HG03175 (cell line): ENCODE measurements at regions not wholly inside any gene's neighbourhood (a gene's known extent, or its start where the extent isn't known, plus 50 kb on each side); places are given as distances from the start of the nearest gene placed in this dataset.
A peak's percentile ranks its signal among the peaks of the same experiment; 100 is the strongest.
"Not testable (repeated sequence)": the region's sequence is repeated elsewhere in the genome, so short reads cannot be mapped to it uniquely, and the experiment has no call there.

Experiments
- ATAC-seq: cut with Tn5 transposase; IDR thresholded peaks from one replicate; pipeline ENCODE4 v1.9.1; 2021; ENCODE audit warnings: mild to moderate bottlenecking, moderate library complexity; ENCODE audit not compliant: unreplicated experiment

- no peak for ATAC-seq
These were observed 157.8 kb downstream of the PDCD6IP start for GRCh38 chr3:33956206-33956605.

- ATAC-seq, result no peak
These were observed 158.3 kb downstream of the PDCD6IP start for GRCh38 chr3:33956776-33957175.

GRCh38 chr3:33957176-33957575 is 158.7 kb downstream of the PDCD6IP start:
- ATAC-seq, result no peak

GRCh38 chr3:33958661-33959060 is 160.2 kb downstream of the PDCD6IP start:
- no peak for ATAC-seq

- no peak for ATAC-seq
These were observed 164.0 kb downstream of the PDCD6IP start for GRCh38 chr3:33962396-33962795.

GRCh38 chr3:33970180-33970579 is 171.8 kb downstream of the PDCD6IP start:
- not testable (repeated sequence) for ATAC-seq

- ATAC-seq, result no peak
These were observed 172.6 kb downstream of the PDCD6IP start for GRCh38 chr3:33971055-33971454.

- ATAC-seq, result no peak
These were observed 177.0 kb downstream of the PDCD6IP start for GRCh38 chr3:33975463-33975862.

GRCh38 chr3:33977227-33977626 is 178.8 kb downstream of the PDCD6IP start:
- ATAC-seq, result no peak

- ATAC-seq, result no peak
These were observed 181.8 kb downstream of the PDCD6IP start for GRCh38 chr3:33980252-33980651.

GRCh38 chr3:33982269-33982798 is 183.9 kb downstream of the PDCD6IP start:
- ATAC-seq, result no peak

GRCh38 chr3:33982949-33983348 is 184.5 kb downstream of the PDCD6IP start:
- not testable (repeated sequence) for ATAC-seq

GRCh38 chr3:33989229-33989628 is 190.8 kb downstream of the PDCD6IP start:
- no peak for ATAC-seq

GRCh38 chr3:33991673-33992072 is 193.2 kb downstream of the PDCD6IP start:
- ATAC-seq, result no peak

- ATAC-seq, result no peak
These were observed 195.2 kb downstream of the PDCD6IP start for GRCh38 chr3:33993631-33994030.

- ATAC-seq, result no peak
These were observed 196.1 kb downstream of the PDCD6IP start for GRCh38 chr3:33994568-33994967.

- no peak for ATAC-seq
These were observed 201.9 kb downstream of the PDCD6IP start for GRCh38 chr3:34000301-34000700.

GRCh38 chr3:34001022-34001421 is 202.6 kb downstream of the PDCD6IP start:
- ATAC-seq, result no peak

GRCh38 chr3:34001990-34002389 is 203.6 kb downstream of the PDCD6IP start:
- ATAC-seq, result no peak

- no peak for ATAC-seq
These were observed 204.2 kb downstream of the PDCD6IP start for GRCh38 chr3:34002569-34003100.

GRCh38 chr3:34005886-34006285 is 207.5 kb downstream of the PDCD6IP start:
- no peak for ATAC-seq

GRCh38 chr3:34008191-34008590 is 209.8 kb downstream of the PDCD6IP start:
- ATAC-seq, result peak; percentile 31
